Gastrocnemius medialis (tissue), 4 donors: ENCODE measurements at regions not wholly inside any gene's neighbourhood (a gene's known extent, or its start where the extent isn't known, plus 50 kb on each side); places are given as distances from the start of the nearest gene placed in this dataset.

Experiments used
- CTCF ChIP-seq, 5 experiments: fragments of 450-650 bp in 3 of 5; fragments of 200-600 bp in 2 of 5; sonication (generic) in 2 of 5; IDR thresholded peaks in 4 of 5; conservative IDR thresholded peaks in 1 of 5; 1 replicate in 4 of 5; 2 replicates in 1 of 5; pipeline ENCODE4 v1.5.1; 2016 to 2019; ENCODE audit warnings: antibody characterized with exemption in 5 of 5, mild to moderate bottlenecking in 3 of 5, moderate library complexity in 3 of 5
- POLR2A ChIP-seq, 2 donors: fragments of 450-650 bp; IDR thresholded peaks; one replicate each; pipeline ENCODE4 v1.6.1; 2017; ENCODE audit warnings: antibody characterized with exemption in 2 of 2, mild to moderate bottlenecking in 2 of 2, moderate library complexity in 2 of 2

- no peak for TF ChIP-seq CTCF (IDR thresholded peaks at IDR 0.05 in 4 of 5, conservative IDR thresholded peaks at IDR 0.05 in 1 of 5)
- no peak for TF ChIP-seq POLR2A (IDR thresholded peaks at IDR 0.05)
Measured at GRCh38 chr5:74173241-74173640, 467.3 kb downstream of the ENC1 start.
